Mammary epithelial cell (primary cell): ENCODE measurements at regions not wholly inside any gene's neighbourhood (a gene's known extent, or its start where the extent isn't known, plus 50 kb on each side); places are given as distances from the start of the nearest gene placed in this dataset.

Experiments
- CTCF ChIP-seq, 2 donors: IDR thresholded peaks in 1 of 2; conservative IDR thresholded peaks in 1 of 2; 2 replicates each; pipeline ENCODE4 v1.5.1; 2011 to 2012; ENCODE audit warnings: inconsistent platforms in 2 of 2, low read length in 2 of 2, mild to moderate bottlenecking in 2 of 2, control low read depth in 1 of 2, low read depth in 1 of 2; ENCODE audit not compliant: insufficient read depth in 1 of 2; ENCODE audit errors: extremely low read depth in 1 of 2
- EZH2 ChIP-seq: IDR thresholded peaks from 2 replicates; pipeline ENCODE4 v1.6.1; 2012; ENCODE audit warnings: low read length, inconsistent platforms, borderline replicate concordance

DNA sequence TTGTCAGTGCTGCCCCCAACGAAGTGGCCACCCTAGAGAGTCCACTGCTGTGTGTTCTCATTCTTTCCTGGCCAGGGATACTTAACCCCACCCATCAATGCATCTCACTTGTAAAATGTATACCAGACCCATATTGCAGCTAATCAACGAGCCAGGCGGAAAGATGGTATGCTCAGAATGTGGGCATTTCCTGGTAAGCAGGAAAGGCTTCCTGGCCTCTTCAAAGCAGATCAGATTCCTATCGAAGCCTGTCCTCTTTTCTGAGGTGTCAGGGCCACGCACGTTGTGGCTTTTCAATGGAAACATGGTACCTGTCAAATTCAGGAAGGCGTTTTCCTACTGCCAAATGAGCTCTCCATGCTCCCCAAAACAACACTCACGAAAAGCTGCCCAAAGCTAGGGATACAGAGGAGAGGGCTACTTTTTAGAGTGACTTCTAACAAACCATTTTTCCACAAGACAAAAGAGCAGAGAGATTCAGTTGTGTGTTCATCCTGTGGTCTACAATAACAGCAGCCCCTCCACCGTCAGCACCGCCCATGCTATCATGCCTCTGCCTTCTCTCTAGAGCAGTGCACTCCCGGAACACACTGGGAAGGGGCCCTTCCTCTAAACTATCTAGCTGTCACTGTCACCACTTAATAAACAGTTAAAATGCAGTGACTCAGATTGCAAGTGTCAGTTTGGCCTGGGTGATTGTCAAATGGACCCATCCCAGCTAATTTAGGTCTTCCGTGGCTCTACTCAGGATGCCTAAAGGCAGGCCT lies 535.1 kb downstream of the RNF144A start:
- TF ChIP-seq CTCF (conservative IDR thresholded peaks at IDR 0.05 in 1 of 2, IDR thresholded peaks at IDR 0.05 in 1 of 2; ENCODE audit: extremely low read depth in 1 of 2, insufficient read depth in 1 of 2, low read depth in 1 of 2, low read length in 2 of 2) (no peak), EZH2 (no peak)
